ENCODE measurements at regions not wholly inside any gene's neighbourhood (a gene's known extent, or its start where the extent isn't known, plus 50 kb on each side); places are given as distances from the start of the nearest gene placed in this dataset.

DNA sequence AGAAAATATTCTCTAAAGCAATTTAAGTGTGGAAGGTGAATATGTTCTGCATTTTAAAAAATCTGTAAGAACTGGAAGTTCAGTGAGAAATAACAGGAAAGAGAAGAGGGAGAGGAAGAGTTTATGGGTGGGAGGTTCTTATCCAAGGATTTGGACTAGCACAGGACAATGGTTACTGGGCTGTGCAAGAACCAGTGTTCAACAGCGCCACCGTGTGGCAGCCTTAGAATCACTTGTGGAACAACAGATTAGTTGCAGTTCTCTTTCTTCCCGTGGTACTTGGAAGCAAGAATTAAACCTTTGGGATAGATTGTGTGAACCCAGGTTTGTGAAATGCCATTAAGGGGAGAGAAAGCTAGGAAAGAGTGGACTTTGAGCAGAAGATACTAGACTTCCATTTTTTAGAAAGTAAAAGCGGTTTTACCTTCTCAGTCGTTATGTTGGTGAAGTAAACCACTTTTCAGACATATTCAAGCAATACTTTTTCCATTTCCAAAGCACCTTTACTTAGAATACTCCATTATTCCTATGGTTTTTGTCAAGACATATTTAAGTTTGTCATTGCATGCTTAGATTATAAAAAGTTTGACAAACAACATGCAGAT is 436.7 kb downstream of the RNF144B start (continued):
- TF ChIP-seq PRMT5 (CRISPR knock-in tag; IDR thresholded peaks at IDR 0.05) (no peak), NFE2L1 (tag; IDR thresholded peaks at IDR 0.05; ENCODE audit: borderline replicate concordance, low read depth) (no peak), HDGF (IDR thresholded peaks at IDR 0.05) (no peak), SETDB1 (IDR thresholded peaks at IDR 0.05; ENCODE audit: low read length) (no peak), ETV6 (IDR thresholded peaks at IDR 0.05; ENCODE audit: borderline replicate concordance in 1 of 2, low read depth in 2 of 2, low read length in 1 of 2) (no peak), ETV6 (CRISPR knock-in tag; IDR thresholded peaks at IDR 0.05; ENCODE audit: borderline replicate concordance) (no peak), RAD51 (IDR thresholded peaks at IDR 0.05; ENCODE audit: borderline replicate concordance, low read depth) (no peak), ZNF57 (CRISPR knock-in tag; IDR thresholded peaks at IDR 0.05) (no peak), ZNF696 (CRISPR knock-in tag; conservative IDR thresholded peaks at IDR 0.05) (no peak), TEAD1 (CRISPR knock-in tag; IDR thresholded peaks at IDR 0.05) (no peak), RAD21 (CRISPR knock-in tag; conservative IDR thresholded peaks at IDR 0.05 in 1 of 2, IDR thresholded peaks at IDR 0.05 in 1 of 2) (peak; percentile 42 to 72), ASH1L (IDR thresholded peaks at IDR 0.05; ENCODE audit: borderline replicate concordance, low read depth, partially characterized antibody) (no peak), ZNF324 (CRISPR knock-in tag; IDR thresholded peaks at IDR 0.05) (no peak), NR1H2 (CRISPR knock-in tag; IDR thresholded peaks at IDR 0.05) (no peak), GATA2 (CRISPR knock-in tag; IDR thresholded peaks at IDR 0.05) (no peak)
- TF ChIP-seq, protein P1, sequence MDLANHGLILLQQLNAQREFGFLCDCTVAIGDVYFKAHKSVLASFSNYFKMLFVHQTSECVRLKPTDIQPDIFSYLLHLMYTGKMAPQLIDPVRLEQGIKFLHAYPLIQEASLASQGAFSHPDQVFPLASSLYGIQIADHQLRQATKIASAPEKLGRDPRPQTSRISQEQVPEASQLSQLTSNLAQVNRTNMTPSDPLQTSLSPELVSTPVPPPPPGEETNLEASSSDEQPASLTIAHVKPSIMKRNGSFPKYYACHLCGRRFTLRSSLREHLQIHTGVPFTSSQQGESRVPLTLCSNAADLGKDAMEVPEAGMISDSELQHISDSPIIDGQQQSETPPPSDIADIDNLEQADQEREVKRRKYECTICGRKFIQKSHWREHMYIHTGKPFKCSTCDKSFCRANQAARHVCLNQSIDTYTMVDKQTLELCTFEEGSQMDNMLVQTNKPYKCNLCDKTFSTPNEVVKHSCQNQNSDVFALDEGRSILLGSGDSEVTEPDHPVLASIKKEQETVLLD (IDR thresholded peaks at IDR 0.05), result no peak
- TF ChIP-seq, protein P2, sequence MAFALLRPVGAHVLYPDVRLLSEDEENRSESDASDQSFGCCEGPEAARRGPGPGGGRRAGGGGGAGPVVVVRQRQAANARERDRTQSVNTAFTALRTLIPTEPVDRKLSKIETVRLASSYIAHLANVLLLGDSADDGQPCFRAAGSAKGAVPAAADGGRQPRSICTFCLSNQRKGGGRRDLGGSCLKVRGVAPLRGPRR (CRISPR knock-in tag; IDR thresholded peaks at IDR 0.05), result no peak
- TF ChIP-seq, protein P3, sequence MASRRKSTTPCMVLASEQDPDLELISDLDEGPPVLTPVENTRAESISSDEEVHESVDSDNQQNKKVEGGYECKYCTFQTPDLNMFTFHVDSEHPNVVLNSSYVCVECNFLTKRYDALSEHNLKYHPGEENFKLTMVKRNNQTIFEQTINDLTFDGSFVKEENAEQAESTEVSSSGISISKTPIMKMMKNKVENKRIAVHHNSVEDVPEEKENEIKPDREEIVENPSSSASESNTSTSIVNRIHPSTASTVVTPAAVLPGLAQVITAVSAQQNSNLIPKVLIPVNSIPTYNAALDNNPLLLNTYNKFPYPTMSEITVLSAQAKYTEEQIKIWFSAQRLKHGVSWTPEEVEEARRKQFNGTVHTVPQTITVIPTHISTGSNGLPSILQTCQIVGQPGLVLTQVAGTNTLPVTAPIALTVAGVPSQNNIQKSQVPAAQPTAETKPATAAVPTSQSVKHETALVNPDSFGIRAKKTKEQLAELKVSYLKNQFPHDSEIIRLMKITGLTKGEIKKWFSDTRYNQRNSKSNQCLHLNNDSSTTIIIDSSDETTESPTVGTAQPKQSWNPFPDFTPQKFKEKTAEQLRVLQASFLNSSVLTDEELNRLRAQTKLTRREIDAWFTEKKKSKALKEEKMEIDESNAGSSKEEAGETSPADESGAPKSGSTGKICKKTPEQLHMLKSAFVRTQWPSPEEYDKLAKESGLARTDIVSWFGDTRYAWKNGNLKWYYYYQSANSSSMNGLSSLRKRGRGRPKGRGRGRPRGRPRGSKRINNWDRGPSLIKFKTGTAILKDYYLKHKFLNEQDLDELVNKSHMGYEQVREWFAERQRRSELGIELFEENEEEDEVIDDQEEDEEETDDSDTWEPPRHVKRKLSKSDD (conservative IDR thresholded peaks at IDR 0.05; ENCODE audit: low read length), result no peak
- TF ChIP-seq, protein P4, sequence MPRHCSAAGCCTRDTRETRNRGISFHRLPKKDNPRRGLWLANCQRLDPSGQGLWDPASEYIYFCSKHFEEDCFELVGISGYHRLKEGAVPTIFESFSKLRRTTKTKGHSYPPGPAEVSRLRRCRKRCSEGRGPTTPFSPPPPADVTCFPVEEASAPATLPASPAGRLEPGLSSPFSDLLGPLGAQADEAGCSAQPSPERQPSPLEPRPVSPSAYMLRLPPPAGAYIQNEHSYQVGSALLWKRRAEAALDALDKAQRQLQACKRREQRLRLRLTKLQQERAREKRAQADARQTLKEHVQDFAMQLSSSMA (CRISPR knock-in tag; IDR thresholded peaks at IDR 0.05), result no peak
- TF ChIP-seq, protein P5, sequence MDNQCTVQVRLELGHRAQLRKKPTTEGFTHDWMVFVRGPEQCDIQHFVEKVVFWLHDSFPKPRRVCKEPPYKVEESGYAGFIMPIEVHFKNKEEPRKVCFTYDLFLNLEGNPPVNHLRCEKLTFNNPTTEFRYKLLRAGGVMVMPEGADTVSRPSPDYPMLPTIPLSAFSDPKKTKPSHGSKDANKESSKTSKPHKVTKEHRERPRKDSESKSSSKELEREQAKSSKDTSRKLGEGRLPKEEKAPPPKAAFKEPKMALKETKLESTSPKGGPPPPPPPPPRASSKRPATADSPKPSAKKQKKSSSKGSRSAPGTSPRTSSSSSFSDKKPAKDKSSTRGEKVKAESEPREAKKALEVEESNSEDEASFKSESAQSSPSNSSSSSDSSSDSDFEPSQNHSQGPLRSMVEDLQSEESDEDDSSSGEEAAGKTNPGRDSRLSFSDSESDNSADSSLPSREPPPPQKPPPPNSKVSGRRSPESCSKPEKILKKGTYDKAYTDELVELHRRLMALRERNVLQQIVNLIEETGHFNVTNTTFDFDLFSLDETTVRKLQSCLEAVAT (IDR thresholded peaks at IDR 0.05), result 0 out of 4 replicates have a peak, but pooled peaks of 1 of the 2 experiments have one; percentile 31
- TF ChIP-seq, protein P6, sequence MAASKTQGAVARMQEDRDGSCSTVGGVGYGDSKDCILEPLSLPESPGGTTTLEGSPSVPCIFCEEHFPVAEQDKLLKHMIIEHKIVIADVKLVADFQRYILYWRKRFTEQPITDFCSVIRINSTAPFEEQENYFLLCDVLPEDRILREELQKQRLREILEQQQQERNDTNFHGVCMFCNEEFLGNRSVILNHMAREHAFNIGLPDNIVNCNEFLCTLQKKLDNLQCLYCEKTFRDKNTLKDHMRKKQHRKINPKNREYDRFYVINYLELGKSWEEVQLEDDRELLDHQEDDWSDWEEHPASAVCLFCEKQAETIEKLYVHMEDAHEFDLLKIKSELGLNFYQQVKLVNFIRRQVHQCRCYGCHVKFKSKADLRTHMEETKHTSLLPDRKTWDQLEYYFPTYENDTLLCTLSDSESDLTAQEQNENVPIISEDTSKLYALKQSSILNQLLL (CRISPR knock-in tag; IDR thresholded peaks at IDR 0.05; ENCODE audit: borderline replicate concordance), result no peak
